AG08395 (cell line): ENCODE measurements at regions not wholly inside any gene's neighbourhood (a gene's known extent, or its start where the extent isn't known, plus 50 kb on each side); places are given as distances from the start of the nearest gene placed in this dataset.
"Not testable (repeated sequence)": the region's sequence is repeated elsewhere in the genome, so short reads cannot be mapped to it uniquely, and the experiment has no call there.

Experiments
- DNase-seq: peaks from one replicate; pipeline ENCODE4 v3.0.0; 2012; ENCODE audit warnings: mixed read lengths, low spot score

DNA sequence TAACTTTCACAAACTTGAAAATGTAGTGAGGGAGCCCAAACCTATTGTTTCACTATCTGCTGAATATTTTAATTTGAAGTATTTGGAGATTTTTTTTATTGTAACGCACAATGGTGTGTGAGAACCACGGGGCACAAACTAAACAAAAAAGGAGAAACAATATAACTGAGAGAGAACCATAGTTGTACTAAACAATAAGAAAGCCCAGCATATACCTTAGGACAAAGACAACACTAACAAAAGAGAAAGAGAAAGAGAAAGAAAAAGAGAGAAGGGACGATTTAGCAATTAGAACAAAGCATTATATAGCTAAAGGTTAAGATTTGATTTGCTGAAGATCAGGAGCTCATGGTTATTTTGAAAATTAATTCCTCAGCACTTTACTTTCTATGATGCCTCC lies 906.0 kb upstream of the NXPH2 start:
- no peak for DNase-seq

DNA sequence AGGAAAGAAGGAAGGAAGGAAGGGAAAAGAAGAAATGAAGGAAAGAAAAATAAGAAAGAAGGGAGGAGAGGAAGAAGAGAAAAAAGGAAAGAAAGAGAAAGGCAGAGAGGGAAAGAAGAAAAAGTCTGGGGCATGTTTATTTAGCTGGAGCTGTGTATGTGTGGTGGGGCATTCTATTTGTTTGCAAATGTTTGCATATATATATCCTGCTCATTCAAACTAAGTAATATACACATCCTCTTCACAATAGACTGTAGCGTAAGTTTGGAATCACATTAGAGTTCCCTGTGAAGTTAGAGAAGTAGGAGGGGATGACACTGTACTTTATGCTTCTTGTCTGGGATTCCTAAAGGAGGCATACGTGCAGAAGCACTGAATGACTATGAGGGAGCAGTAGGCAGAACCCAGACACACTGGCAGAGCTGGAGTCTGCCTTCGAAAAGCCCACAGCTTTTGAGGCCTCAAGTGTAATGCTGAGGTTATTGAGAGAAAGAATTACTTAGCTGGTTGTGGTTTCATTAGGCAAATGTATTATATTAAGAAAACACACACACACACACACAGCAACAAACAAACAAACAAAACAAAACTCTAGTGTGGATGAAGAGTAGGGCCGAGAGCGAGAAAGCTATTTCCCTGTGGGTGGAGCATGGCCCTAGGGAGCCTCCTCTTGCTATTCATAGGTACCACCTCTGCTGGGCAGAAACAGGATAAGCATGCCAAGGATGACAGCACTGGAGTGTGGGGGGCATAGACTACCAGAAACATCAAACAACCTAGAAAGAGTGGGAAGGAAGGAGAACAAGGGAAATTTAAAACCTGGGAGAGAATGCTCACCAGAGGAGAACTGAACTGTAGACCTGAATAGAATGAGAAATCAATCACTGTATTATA lies 905.1 kb upstream of the NXPH2 start:
- no peak for DNase-seq

DNA sequence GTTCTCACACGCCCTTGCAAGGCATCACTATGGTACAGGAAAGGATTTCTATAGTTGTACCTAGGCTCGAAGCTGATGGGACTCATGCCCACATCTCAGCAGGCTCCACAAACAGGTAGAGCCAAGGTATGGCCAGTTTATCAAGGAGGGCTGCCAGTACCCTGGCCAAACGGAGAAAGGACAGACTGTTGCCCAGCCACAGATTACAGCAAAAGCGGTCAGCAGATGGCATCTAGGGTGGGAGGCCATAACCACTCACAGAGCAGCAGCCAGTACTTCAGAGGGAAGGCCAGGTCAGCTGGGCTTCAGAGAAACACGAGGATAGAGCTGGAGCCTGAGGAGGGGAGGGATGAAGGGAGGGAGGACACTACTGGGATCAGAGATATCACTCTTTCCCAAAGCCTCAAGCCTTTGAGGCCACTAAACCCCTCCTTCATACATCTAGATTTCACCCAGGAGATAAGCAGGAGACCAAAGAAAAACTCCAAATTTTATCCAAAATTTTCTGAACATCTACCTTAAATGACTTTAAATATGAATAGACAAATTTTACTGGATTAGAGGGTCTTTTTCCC lies 904.2 kb upstream of the NXPH2 start:
- DNase-seq = no peak

DNA sequence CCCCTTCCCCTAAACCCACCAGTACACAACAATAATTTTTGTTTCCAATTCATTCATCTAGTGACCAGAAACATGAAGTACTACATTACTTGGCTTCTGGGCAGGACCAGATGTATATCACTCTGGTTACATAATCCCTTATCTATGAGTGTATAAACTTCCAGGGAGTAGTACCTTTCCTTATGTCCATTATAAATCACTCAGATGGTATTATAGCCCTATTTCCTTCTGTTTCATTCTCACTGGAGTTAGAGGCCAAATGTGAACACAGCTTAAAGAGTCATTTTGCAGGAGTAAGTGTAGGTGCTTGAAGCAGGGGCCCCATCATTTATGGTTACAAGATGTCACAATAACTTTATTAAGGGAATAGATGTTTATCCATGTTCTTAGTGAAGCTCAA lies 894.4 kb upstream of the NXPH2 start:
- DNase-seq = no peak

DNA sequence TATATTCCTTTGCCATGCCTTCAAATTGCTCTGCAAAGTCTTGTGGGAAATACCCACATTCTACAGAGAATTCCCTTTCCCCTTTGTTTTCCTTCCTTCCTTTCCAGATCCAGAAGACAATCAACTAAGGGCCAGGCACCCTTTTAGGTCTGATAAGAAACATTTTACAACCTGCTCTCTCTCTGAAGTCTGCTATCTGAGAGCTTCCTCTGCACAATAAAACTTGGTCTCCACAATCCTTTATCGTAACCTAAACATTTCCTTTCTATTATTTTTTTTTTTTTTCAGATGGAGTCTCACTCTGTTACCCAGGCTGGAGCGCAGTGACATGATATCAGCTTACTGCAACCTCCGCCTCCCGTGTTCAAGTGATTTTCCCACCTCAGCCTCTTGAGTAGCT lies 893.3 kb upstream of the NXPH2 start:
- not testable (repeated sequence) for DNase-seq

DNA sequence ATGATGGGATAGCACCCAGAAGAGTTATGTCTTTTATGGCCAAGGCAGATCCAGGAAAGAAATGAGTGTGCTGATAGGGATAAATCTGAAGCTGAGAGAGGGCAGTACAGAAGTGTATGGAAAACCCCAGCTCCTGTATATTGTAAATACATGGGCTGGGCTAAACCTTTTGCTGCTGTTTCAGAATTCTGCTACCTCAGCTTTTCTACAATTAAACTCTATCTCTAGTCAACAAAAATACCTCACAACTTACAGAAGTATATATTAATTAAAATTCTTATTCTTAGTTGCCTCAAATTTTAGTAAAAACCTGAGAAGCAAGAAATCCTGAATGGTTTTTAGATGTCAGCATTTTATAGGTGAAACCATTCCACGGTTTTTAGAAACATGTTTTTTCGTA lies 889.5 kb upstream of the NXPH2 start:
- no peak for DNase-seq

DNA sequence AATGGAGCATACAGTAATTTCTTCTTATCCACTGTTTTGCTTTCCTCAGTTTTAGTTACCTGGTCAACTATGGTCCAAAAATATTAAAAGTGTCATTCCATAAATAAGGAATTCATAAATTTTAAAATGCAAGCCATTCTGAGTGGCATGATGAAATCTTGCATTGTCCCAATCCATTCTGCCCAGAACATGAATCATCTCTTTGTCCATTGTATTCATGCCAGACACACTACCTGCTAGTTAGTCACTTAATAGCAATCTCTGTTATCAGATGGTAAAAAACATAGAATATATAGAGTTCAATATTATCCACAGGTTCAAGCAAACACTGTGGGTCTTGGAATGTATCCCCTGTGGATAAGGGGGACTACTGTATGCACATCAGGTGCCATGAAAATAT lies 872.2 kb upstream of the NXPH2 start:
- DNase-seq = no peak

DNA sequence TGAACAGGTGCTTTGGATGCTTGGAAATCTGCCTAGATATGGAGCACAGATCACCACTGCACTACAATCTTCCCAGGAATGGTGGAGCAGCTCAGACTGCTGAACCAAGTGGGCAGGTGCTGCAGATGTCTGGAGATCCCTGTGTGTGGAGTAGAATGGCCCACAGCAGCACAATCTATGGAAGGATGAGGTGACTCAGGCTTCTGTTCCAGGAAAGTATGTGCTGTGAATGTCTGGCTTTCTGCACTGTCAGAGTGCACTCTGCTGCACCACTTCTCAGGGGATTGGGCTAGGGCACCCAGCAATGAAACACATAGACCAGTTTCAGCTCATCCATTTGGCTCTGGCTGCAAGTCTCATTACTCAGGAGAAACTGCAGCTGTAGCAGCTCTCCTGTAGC lies 865.4 kb upstream of the NXPH2 start:
- no peak for DNase-seq

DNA sequence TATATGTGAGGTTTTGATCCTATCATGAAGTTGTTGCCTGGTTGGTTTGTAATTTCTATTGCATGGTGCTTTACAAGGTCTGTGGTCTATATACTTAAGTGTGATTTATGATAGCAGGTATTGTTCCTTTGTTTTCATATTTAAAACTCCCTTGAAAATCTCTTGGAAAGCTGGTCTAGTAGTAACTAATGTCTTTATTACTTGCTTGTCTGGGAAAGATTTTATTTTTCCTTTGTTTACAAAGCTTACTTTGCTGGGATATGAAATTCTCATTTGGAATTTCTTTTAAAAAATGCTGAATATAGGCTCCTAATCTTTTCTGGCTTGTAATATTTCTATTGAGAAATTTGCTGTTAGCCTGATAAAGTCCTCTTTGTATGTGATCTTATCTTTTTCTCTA lies 862.9 kb upstream of the NXPH2 start:
- DNase-seq = no peak

DNA sequence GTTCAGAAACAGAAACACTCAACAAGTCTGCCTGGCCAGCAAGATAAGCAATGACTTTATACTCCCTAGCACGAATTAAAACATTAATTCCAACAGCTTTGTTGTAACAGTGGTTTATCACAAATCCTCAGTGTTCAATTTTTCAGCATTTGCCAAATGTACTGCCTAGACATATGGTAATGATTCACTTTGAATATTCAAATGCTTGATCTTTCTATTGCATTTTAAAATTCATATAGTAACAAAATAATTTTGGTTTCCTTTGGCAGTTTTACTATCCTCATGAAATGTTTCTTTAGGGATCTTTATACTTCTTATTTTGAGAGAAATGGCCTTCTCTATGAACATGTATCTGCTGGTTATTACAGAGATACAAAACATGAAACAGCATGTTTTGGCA lies 851.8 kb upstream of the NXPH2 start:
- DNase-seq = no peak

DNA sequence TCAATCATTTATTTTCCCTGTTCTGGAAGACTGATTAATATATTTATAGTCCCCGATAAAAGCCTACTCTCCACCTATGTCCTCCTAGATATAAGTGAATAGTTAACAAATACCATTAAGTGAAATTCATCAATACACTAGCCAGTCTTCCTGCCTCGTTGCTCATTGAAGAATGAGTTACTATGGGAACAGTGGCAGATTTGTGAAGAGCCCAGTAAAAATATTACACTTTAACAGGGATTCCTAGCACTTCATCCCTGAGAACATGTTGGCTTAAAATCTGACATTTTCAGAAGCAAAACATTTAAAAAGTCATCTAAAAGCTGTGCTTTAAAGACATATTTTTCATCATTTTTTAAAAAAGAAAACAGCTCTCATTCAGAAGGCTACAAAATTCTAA lies 848.7 kb upstream of the NXPH2 start:
- DNase-seq = no peak

DNA sequence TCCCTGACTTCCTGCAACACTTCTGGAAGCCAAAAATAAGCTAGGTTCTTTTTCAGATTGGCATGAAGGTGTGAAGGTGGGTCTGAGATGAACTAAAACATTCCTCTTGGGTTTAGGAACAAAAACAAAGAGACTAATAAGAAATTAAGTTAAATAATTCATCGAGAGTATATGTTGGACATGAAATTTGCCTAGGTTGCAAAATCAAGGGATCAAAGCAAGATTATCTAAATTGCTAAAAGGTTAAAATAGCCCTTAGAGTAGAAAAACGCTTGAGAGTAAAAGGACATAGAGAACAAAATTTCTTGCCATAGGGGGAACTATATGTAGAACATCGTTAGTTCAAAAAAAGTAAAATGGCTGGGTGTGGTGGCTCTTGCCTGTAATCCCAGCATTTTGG lies 845.9 kb upstream of the NXPH2 start:
- no peak for DNase-seq

DNA sequence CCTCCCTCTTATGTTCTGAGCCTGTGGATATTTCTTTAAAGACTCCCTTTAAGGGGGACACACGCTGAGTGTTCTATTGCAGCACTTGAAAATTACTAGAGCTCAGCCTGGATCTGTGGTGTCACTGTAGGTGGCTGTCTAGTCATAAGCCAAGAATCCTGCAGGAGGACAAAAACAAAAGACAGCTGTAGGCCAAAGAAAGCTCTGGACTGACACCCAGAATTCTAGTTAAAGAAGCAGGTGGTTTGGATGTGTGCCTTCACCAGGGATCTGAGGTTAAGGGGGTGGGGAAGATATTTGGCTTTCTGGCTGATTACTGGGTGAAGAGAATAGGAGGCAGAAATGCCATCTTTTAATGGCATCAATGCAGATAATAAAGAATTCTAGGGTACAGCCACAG lies 842.5 kb upstream of the NXPH2 start:
- no peak for DNase-seq

DNA sequence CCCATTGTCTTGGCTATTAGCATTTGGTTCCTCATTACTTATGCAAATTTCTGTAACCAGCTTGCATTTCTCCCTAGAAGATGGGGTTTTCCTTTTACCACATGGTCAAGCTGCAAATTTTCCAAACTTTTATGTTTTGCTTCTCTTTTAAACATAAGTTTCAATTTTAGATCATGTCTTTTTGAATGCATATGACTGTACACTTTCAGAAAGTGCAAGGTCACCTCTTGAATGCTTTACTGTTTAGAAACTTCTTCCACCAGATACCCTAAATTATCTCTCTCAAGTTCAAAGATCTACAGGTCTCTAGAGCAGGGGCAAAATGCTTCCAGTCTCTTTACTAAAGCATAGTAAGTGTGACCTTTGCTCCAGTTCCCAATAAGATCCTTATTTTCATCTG lies 837.6 kb upstream of the NXPH2 start:
- DNase-seq = no peak

DNA sequence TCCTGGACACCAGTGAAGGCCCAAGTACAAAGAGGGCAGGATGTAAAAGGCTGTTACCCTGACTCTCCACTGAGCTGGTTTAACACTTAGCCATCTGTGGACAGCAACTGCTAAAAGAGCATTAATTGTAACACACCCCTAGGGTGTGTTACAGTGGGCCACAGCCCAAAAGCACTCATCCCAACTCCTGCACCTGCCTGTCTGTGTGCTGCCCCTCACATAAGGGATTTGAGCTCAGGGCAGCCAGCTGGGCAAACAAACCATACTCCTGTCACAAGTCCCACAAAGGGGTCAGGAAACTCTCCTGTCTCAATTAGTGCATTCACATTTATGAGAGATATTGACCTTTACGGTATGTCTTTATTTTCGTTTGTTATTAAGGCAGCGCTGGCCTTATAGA lies 833.1 kb upstream of the NXPH2 start:
- no peak for DNase-seq

DNA sequence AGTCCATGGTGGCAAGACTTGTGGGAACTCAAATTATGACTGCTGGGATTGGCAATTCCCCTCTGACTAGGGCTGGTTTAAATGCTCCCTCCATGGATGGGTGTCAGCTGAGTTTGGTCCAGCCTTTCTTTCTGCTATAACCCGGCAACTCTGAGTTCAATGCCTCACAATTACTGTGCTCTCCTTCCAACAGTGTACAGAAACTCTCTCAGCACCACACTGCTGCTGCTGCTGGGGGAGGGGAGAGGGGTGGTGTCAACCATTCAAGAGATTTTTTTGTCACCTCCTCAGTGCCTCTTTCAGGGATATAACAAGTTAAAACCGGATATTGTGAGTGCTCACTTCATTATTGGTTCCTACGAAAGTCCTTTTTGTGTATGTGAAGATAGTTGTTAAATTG lies 830.3 kb upstream of the NXPH2 start:
- no peak for DNase-seq

DNA sequence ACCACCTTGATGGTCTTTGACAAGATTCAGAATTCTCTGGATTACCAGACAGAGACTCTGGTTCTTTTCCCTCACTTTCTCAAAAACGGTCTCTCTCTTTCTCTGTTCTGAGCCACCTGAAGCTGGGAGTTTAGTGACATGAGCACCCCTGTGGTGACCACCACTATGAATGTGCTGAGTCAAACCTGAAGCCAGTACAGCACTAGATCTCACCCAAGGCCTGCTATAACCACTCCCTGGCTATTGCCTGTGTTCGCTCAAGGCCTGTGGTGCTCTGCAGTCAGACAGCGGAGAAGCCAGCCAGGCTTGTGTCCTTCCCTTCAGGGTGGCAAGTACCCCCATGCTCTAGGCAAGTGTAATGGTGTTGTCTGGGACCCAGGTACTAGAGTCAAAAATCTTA lies 828.9 kb upstream of the NXPH2 start:
- no peak for DNase-seq

DNA sequence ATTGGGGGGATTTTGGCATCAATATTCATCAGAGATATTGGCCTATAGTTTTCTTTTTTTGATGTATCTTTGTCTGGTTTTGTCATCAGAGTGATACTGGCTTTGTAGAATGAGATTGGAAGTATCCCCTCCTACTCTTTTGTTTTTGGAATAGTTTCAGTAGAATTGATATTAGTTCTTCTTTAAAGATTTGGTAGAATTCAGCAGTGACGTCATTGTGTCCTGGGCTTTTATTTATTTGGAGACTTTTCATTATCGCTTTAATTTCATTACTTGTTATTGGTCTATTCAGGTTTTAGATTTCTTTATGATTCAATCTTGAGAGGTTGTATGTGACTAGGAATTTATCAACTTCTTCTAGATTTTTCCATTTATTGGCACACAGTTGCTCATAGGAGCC lies 825.5 kb upstream of the NXPH2 start:
- no peak for DNase-seq

DNA sequence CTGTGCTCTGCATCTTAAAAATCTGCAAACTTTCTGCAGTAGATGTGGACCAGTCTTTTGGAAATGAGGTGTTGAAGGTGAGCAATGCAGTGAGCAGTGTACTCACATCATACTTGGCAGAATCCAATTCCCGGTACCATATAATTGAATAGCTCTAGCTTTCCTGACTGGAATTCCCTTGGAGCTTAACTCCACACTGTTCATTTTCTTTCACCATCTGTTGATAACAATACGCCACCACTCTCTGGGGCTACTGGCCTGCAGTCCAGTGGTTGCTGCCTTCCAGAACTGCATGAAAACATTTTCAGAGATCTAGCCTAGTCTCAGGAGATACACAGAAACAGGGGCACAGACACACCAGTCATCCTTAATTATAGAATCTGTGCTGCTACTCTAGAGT lies 820.0 kb upstream of the NXPH2 start:
- no peak for DNase-seq

DNA sequence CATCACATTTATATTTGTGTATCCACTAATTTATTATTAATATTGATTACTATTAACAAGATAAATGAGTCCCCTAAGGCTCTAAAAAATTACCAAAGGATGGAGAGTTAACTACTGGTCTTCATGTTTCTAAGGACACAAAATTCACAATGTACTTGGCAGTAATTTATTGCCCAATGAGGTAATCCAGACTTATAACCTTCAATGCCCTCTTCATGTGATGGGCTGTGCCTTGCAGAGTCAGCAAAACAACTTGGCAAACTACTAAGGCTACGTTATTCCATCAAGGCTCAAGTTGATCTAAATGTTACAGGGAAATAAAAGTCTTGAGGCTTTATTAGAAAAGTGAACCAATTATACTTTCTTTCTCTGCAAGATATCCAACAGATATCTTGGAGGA lies 804.9 kb upstream of the NXPH2 start:
- DNase-seq = no peak

DNA sequence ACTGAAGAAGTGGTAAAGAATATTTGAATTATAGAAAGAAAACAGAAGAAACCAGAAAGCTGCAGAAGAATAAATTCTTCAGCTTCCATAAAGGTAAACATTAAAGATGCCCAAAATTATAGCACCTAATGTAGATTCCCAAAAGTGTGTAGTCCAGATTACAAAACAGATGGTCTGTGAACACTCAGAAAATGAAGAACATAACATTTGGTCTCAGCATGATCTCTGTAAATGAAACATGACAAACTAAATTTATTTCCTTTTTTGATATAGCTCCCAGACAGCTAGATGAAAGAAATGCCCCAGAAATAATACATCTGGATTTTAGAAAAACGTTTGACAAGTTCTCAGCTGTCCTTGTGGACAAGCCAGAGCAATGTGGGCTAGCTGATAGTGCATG lies 794.2 kb upstream of the NXPH2 start:
- no peak for DNase-seq

DNA sequence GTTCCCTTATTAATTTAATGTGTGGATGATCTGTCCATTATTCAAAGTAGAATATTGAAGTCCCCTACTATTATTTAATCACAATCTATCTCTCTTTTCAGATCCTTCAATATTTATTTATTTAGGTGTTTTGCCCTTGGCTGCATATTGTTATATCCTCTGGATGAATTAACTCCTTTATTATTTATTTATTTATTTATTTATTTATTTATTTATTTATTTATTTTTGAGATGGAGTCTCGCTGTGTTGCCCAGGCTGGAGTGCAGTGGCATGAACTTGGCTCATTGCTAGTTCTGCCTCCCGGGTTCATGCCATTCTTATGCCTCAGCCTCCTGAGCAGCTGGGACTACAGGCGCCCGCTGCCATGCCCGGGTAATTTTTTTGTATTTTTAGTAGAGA lies 776.6 kb upstream of the NXPH2 start:
- DNase-seq = no peak

DNA sequence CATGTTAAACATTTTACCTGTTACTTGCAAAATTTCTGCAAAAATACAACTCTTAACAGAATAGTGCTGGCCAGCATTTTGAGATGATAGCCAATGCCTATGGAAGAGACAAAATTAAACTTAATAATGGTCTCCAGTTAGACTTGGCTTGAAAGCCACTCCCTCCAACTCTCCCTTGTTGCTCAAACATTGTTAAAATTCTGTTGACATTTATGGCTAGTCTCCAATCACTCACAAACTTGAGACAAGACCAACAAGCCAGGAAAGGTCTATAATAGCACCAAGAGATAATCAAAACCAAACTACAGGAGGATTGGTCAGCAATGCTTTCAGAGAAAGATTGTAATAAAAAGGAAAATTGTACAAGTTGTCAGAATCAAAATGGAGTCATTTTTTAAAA lies 770.7 kb upstream of the NXPH2 start:
- no peak for DNase-seq

DNA sequence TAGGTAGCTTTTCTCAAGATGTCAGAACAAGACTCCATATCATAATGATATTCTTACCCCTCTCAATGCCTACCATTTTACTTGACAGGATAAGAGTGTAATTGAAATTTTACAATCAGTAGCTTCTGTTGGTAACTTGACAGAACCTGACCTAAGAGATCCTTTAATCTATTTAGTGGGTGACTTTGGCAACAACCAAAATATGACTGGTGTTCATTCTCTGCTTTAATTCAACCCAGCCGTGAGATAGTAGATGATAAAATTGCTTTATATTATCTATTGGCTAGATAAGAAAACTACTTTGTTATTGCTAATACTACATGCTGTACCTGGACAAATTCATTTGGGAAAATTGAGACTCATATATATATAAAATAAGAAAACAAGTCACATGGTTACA lies 770.2 kb upstream of the NXPH2 start:
- no peak for DNase-seq
